Type B pancreatic cell (in vitro differentiated cells): ENCODE measurements at regions not wholly inside any gene's neighbourhood (a gene's known extent, or its start where the extent isn't known, plus 50 kb on each side); places are given as distances from the start of the nearest gene placed in this dataset.
"Not testable (repeated sequence)": the region's sequence is repeated elsewhere in the genome, so short reads cannot be mapped to it uniquely, and the experiment has no call there.

Experiments used
- DNase-seq: peaks from one replicate; pipeline ENCODE4 v3.0.0; 2021; ENCODE audit warnings: mixed read lengths; ENCODE audit not compliant: unreplicated experiment; ENCODE audit errors: extremely low spot score
- H3K27ac Mint-ChIP-seq: 2 replicates; pipeline ENCODE4 v1.8.0; 2021; ENCODE audit warnings: mild to moderate bottlenecking, mixed read lengths
- H3K27me3 Mint-ChIP-seq: 2 replicates; pipeline ENCODE4 v1.8.0; 2021; ENCODE audit warnings: mixed read lengths
- H3K36me3 Mint-ChIP-seq: 2 replicates; pipeline ENCODE4 v1.8.0; 2021; ENCODE audit warnings: mixed read lengths
- H3K4me1 Mint-ChIP-seq: one replicate; pipeline ENCODE4 v1.8.0; 2021; ENCODE audit warnings: mixed read lengths; ENCODE audit not compliant: unreplicated experiment
- H3K4me3 Mint-ChIP-seq: 2 replicates; pipeline ENCODE4 v1.8.0; 2021; ENCODE audit warnings: mild to moderate bottlenecking, mixed read lengths
- H3K9me3 Mint-ChIP-seq: 2 replicates; pipeline ENCODE4 v1.8.0; 2021; ENCODE audit warnings: mixed read lengths
- TF ChIP-seq, protein P1 (sequence below): fragments of 200-600 bp; sonication (generic); conservative IDR thresholded peaks from 2 replicates; pipeline ENCODE4 v1.5.0; 2021; ENCODE audit warnings: antibody characterized with exemption, mild to moderate bottlenecking

GRCh38 chr5:89178541-89178940 lies 295.6 kb upstream of the MEF2C start:
- Mint-ChIP-seq H3K27me3 (no peaks in the 10 kb centered on the region), H3K4me1 (no peaks in the 10 kb centered on the region), H3K4me3 (no peak overlapping the region), H3K9me3 (peaks cover under 1% of the 10 kb centered on the region), H3K36me3 (no peaks in the 10 kb centered on the region), H3K27ac (no peak overlapping the region)
- TF ChIP-seq, protein P1, sequence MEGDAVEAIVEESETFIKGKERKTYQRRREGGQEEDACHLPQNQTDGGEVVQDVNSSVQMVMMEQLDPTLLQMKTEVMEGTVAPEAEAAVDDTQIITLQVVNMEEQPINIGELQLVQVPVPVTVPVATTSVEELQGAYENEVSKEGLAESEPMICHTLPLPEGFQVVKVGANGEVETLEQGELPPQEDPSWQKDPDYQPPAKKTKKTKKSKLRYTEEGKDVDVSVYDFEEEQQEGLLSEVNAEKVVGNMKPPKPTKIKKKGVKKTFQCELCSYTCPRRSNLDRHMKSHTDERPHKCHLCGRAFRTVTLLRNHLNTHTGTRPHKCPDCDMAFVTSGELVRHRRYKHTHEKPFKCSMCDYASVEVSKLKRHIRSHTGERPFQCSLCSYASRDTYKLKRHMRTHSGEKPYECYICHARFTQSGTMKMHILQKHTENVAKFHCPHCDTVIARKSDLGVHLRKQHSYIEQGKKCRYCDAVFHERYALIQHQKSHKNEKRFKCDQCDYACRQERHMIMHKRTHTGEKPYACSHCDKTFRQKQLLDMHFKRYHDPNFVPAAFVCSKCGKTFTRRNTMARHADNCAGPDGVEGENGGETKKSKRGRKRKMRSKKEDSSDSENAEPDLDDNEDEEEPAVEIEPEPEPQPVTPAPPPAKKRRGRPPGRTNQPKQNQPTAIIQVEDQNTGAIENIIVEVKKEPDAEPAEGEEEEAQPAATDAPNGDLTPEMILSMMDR = no peak
- DNase-seq = no peak

GRCh38 chr5:89173528-89173927 lies 290.5 kb upstream of the MEF2C start:
- Mint-ChIP-seq H3K4me3 (no peak overlapping the region), H3K4me1 (no peaks in the 10 kb centered on the region)
- TF ChIP-seq, protein P1 = no peak

DNA sequence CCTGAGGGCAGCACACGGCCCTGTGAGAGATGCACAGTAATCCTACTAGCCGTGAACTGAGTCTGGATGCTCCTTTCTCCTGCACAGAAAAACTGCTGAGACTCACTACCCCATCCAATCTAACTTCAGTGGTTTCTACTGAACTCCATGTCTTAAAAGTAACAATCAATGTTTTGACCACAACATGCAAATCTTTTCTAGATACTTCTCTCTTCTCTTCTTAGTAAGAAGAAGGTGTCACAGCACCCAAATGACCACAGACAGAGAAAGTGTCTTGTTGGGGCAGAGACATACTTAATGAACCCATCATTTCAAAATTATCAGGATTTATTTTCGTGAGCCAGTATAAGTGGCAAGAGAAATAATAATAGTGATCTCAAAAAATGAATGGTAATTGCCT lies 285.8 kb upstream of the MEF2C start:
- no peaks in the 10 kb centered on the region for H3K27me3 Mint-ChIP-seq
- peaks cover 12% of the 10 kb centered on the region for H3K9me3 Mint-ChIP-seq
- H3K36me3 Mint-ChIP-seq = no peaks in the 10 kb centered on the region
- TF ChIP-seq, protein P1 = no peak
- H3K4me3 Mint-ChIP-seq = no peak overlapping the region
- DNase-seq = no peak
- no peak overlapping the region for H3K27ac Mint-ChIP-seq
- H3K4me1 Mint-ChIP-seq = no peaks in the 10 kb centered on the region

More at GRCh38 chr5:89173528-89173927, 290.5 kb upstream of the MEF2C start:
- DNase-seq = no peak
- no peaks in the 10 kb centered on the region for H3K27me3 Mint-ChIP-seq
- peaks cover 7% of the 10 kb centered on the region for H3K9me3 Mint-ChIP-seq
- no peak overlapping the region for H3K27ac Mint-ChIP-seq
- H3K36me3 Mint-ChIP-seq = no peaks in the 10 kb centered on the region

DNA sequence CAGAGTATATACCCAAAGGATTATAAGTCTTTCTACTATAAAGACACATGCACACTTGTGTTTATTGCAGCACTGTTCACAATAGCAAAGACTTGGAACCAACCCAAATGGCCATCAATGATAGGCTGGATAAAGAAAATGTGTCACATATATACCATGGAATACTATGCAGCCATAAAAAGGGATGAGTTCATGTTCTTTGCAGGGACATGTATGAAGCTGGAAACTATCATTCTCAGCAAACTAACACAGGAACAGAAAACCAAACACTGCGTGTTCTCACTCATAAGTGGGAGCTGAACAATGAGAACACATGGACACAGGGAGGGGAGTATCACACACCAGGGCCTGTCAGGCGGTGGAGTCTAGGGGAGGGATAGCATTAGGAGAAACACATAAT lies 281.7 kb upstream of the MEF2C start:
- not testable (repeated sequence) for H3K4me3 Mint-ChIP-seq, H3K27ac Mint-ChIP-seq, H3K27me3 Mint-ChIP-seq, H3K36me3 Mint-ChIP-seq, DNase-seq, H3K4me1 Mint-ChIP-seq
- peaks cover 13% of the 10 kb centered on the region for H3K9me3 Mint-ChIP-seq

- Mint-ChIP-seq H3K4me1 (no peaks in the 10 kb centered on the region), H3K4me3 (no peak overlapping the region), H3K27ac (no peak overlapping the region), H3K9me3 (no peaks in the 10 kb centered on the region), H3K27me3 (peaks cover under 1% of the 10 kb centered on the region), H3K36me3 (no peaks in the 10 kb centered on the region)
- no peak for DNase-seq
- TF ChIP-seq, protein P1 = no peak
Observed at GRCh38 chr5:89156226-89156625, 273.2 kb upstream of the MEF2C start.

DNA sequence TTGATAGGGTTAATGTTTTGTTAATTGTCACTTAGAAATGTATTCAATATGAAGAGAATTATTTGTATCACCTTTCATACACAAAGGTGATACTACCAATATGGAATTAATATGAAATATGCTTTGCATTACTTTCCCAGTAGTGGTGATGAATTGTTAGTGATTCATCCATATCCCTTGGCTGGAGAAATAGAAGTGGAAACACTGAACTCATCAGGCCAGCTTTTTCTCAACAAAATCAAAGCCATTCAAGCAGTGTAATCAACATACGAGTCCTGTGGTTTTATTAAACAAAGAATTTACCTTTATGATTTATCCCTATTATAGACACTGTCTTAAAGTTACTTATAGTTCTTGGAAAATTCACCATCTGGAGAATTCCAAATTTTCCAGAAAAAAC lies 264.0 kb upstream of the MEF2C start:
- Mint-ChIP-seq H3K27me3 (no peaks in the 10 kb centered on the region), H3K4me3 (no peak overlapping the region), H3K4me1 (no peaks in the 10 kb centered on the region), H3K27ac (no peak overlapping the region), H3K36me3 (no peaks in the 10 kb centered on the region), H3K9me3 (no peaks in the 10 kb centered on the region)
- no peak for DNase-seq
- TF ChIP-seq, protein P1 = no peak
